BJ (cell line): ENCODE measurements at regions not wholly inside any gene's neighbourhood (a gene's known extent, or its start where the extent isn't known, plus 50 kb on each side); places are given as distances from the start of the nearest gene placed in this dataset.
"Not testable (repeated sequence)": the region's sequence is repeated elsewhere in the genome, so short reads cannot be mapped to it uniquely, and the experiment has no call there.

ENCODE experiments used
- CTCF ChIA-PET: fragments of 350-600 bp; formaldehyde crosslinking; extraction: SDS; loops from one replicate; lab custom pipeline; 2021; ENCODE audit warnings: antibody characterized with exemption, inconsistent platforms; lab: Yijun Ruan, JAX
- POLR2A ChIA-PET: fragments of 300-600 bp; sonication (Branson Sonifier 250); formaldehyde crosslinking; extraction: SDS; loops from one replicate; lab custom pipeline; 2021; ENCODE audit warnings: antibody characterized with exemption; lab: Charles Lee
- DNase-seq: peaks from one replicate; pipeline ENCODE4 v3.0.0-alpha.2; 2011; ENCODE audit warnings: low read depth
- H3K27me3 ChIP-seq: 2 replicates; pipeline ENCODE4 v1.6.0; 2011; ENCODE audit warnings: low read length; ENCODE audit not compliant: control insufficient read depth, insufficient read depth
- H3K36me3 ChIP-seq: 2 replicates; pipeline ENCODE4 v1.5.1; 2011; ENCODE audit warnings: low read length; ENCODE audit not compliant: control insufficient read depth, insufficient read depth
- H3K4me3 ChIP-seq: 2 replicates; pipeline ENCODE4 v1.5.1; 2011; ENCODE audit warnings: low read depth, mild to moderate bottlenecking, control low read depth, low read length
- CTCF ChIP-seq: IDR thresholded peaks from 2 replicates; pipeline ENCODE4 v1.5.1; 2011; ENCODE audit warnings: low read depth, mild to moderate bottlenecking, control low read depth, inconsistent platforms, low read length, moderate library complexity; ENCODE audit not compliant: insufficient read depth

GRCh38 chr5:67771791-67772190 lies 443.8 kb upstream of the PIK3R1 start:
- no peak for DNase-seq
- Histone ChIP-seq H3K4me3 (no peak overlapping the region), H3K27me3 (peaks cover 1% of the 10 kb centered on the region; the same call in 1 of the 2 replicates), H3K36me3 (no peaks in the 10 kb centered on the region)
- ChIA-PET POLR2A (no interaction called here), CTCF (no interaction called here)
- no peak for TF ChIP-seq CTCF

- ChIA-PET POLR2A (no interaction called here), CTCF (no interaction called here)
- H3K4me3 ChIP-seq: no peak overlapping the region
- no peak for TF ChIP-seq CTCF
- DNase-seq: no peak
- H3K36me3 ChIP-seq: no peaks in the 10 kb centered on the region
- H3K27me3 ChIP-seq: peaks cover 1% of the 10 kb centered on the region; the same call in 1 of the 2 replicates
Measured at GRCh38 chr5:67771221-67771620, 444.3 kb upstream of the PIK3R1 start.

- no peak for DNase-seq
- peaks cover 1% of the 10 kb centered on the region; the same call in 1 of the 2 replicates for H3K27me3 ChIP-seq
- ChIA-PET CTCF (no interaction called here), POLR2A (no interaction called here)
- H3K36me3 ChIP-seq: no peaks in the 10 kb centered on the region
- H3K4me3 ChIP-seq: no peak overlapping the region
- no peak for TF ChIP-seq CTCF
Measured at GRCh38 chr5:67770431-67771025, 445.0 kb upstream of the PIK3R1 start.

GRCh38 chr5:67765697-67766096 lies 449.9 kb upstream of the PIK3R1 start:
- no peak for DNase-seq
- Histone ChIP-seq H3K4me3 (no peak overlapping the region), H3K36me3 (no peaks in the 10 kb centered on the region), H3K27me3 (no peaks in the 10 kb centered on the region)
- ChIA-PET CTCF (no interaction called here), POLR2A (no interaction called here)
- no peak for TF ChIP-seq CTCF

GRCh38 chr5:67757771-67758170 lies 457.8 kb upstream of the PIK3R1 start:
- H3K36me3 ChIP-seq, POLR2A ChIA-PET, CTCF ChIA-PET, DNase-seq, H3K27me3 ChIP-seq, H3K4me3 ChIP-seq: not testable (repeated sequence)

- Histone ChIP-seq H3K36me3 (no peaks in the 10 kb centered on the region), H3K4me3 (no peak overlapping the region), H3K27me3 (no peaks in the 10 kb centered on the region)
- no peak for DNase-seq
- no peak for TF ChIP-seq CTCF
- POLR2A ChIA-PET: no interaction called here
- CTCF ChIA-PET: interaction anchor here (0.6 kb wide), 1 partner anchor 57 kb away, joined by 3 read pairs; no protein-coding TSS in a partner anchor
Measured at GRCh38 chr5:67752357-67752708, 463.2 kb upstream of the PIK3R1 start.
